HCT116 (cell line): ENCODE measurements at regions not wholly inside any gene's neighbourhood (a gene's known extent, or its start where the extent isn't known, plus 50 kb on each side); places are given as distances from the start of the nearest gene placed in this dataset.

ENCODE experiments used
- ATAC-seq: fragments of 200-7000 bp; cut with Tn5 transposase; 2 replicates; pipeline ENCODE4 v1.9.1; 2020; ENCODE audit warnings: mild to moderate bottlenecking, moderate library complexity
- BruUV-seq: library from RNA; stranded (reverse); fragments of 400-500 nt; replicated peaks from 2 replicates; lab custom pipeline; 2021; lab: Mats Ljungman, UMichigan
- CTCF ChIA-PET: fragments of 300-600 bp; sonication (Branson Sonifier 250); formaldehyde crosslinking; loops from one replicate; lab custom pipeline; 2021; ENCODE audit warnings: antibody characterized with exemption; lab: Charles Lee
- POLR2A ChIA-PET: fragments of 300-600, 350-600 bp; sonication (Branson Sonifier 250); formaldehyde crosslinking; loops from one replicate; lab custom pipeline; 2021; ENCODE audit warnings: antibody characterized with exemption; lab: Charles Lee
- RAD21 ChIA-PET, 2 experiments: fragments of 300-600 bp; sonication (Branson Sonifier 250); formaldehyde crosslinking; loops; one replicate each; lab custom pipeline; 2023; ENCODE audit warnings: low total read pairs in 2 of 2; ENCODE audit not compliant: uncharacterized antibody in 2 of 2, unreplicated experiment in 2 of 2, low non-redundant PET in 1 of 2; lab: Charles Lee
- DNase-seq: peaks from one replicate; pipeline ENCODE4 v3.0.0-alpha.2; 2010; ENCODE audit warnings: low read depth, low spot score
- H2AFZ ChIP-seq: fragments of 200-600 bp; shearing (Covaris generic), sonication (generic); 2 replicates; pipeline ENCODE4 v1.6.1; 2017; ENCODE audit warnings: low read depth, mixed run types, mixed read lengths, antibody characterized with exemption, low read length; ENCODE audit not compliant: poor library complexity, severe bottlenecking
- H3K27ac ChIP-seq: 2 replicates; pipeline ENCODE4 v1.5.1; 2012; ENCODE audit warnings: low read depth, low read length
- H3K27me3 ChIP-seq: fragments of 200-600 bp; sonication (generic); 2 replicates; pipeline ENCODE4 v1.6.1; 2016; ENCODE audit warnings: mixed run types, low read length, mixed read lengths; ENCODE audit not compliant: insufficient read depth
- H3K36me3 ChIP-seq, 2 experiments: fragments of 200-500 bp in 1 of 2; fragments of 200-600 bp in 1 of 2; sonication (Bioruptor generic) in 1 of 2; sonication (generic) in 1 of 2; 2 replicates each; pipeline versions ENCODE4 v1.5.1 to v1.6.1; 2014 to 2016; ENCODE audit warnings: low read length in 2 of 2, inconsistent platforms in 1 of 2, mixed read lengths in 1 of 2, mixed run types in 1 of 2; ENCODE audit not compliant: insufficient read depth in 2 of 2, control insufficient read depth in 1 of 2
- H3K4me1 ChIP-seq, 2 experiments: fragments of 200-600 bp in 1 of 2; sonication (generic) in 1 of 2; 2 replicates each; pipeline versions ENCODE4 v1.5.1 to v1.6.1; 2012 to 2017; ENCODE audit warnings: low read length in 2 of 2, inconsistent platforms in 1 of 2, mild to moderate bottlenecking in 1 of 2, mixed read lengths in 1 of 2, mixed run types in 1 of 2, moderate library complexity in 1 of 2; ENCODE audit not compliant: insufficient read depth in 2 of 2, control insufficient read depth in 1 of 2
- H3K4me2 ChIP-seq: fragments of 200-600 bp; sonication (generic); 2 replicates; pipeline ENCODE4 v1.6.1; 2017; ENCODE audit warnings: mixed run types, low read length, mixed read lengths
- H3K4me3 ChIP-seq, 2 experiments: fragments of 200-600 bp in 1 of 2; sonication (generic) in 1 of 2; replicated peaks in 1 of 2; 2 replicates each; pipeline ENCODE4 v1.5.1; 2011 to 2016; ENCODE audit warnings: low read length in 2 of 2, control low read depth in 1 of 2, low read depth in 1 of 2, mild to moderate bottlenecking in 1 of 2, mixed read lengths in 1 of 2, mixed run types in 1 of 2
- H3K79me2 ChIP-seq: fragments of 200-600 bp; sonication (generic); 2 replicates; pipeline ENCODE4 v1.6.1; 2017; ENCODE audit warnings: mild to moderate bottlenecking, mixed run types, low read length, moderate library complexity, mixed read lengths; ENCODE audit not compliant: insufficient read depth
- H3K9ac ChIP-seq: fragments of 200-600 bp; sonication (generic); 2 replicates; pipeline ENCODE4 v1.6.1; 2016; ENCODE audit warnings: low read length, mixed read lengths
- H3K9me2 ChIP-seq: fragments of 200-600 bp; sonication (generic), shearing (Covaris generic); 2 replicates; pipeline ENCODE4 v1.6.1; 2017; ENCODE audit warnings: mixed run types, mild to moderate bottlenecking, moderate library complexity; ENCODE audit not compliant: insufficient read depth
- H3K9me3 ChIP-seq, 2 experiments: fragments of 200-500 bp in 1 of 2; fragments of 200-600 bp in 1 of 2; sonication (Bioruptor generic) in 1 of 2; sonication (generic) in 1 of 2; 2 replicates each; pipeline ENCODE4 v1.6.1; 2014 to 2017; ENCODE audit warnings: low read length in 2 of 2, mixed read lengths in 2 of 2, inconsistent platforms in 1 of 2, low read depth in 1 of 2, mild to moderate bottlenecking in 1 of 2, mixed run types in 1 of 2, moderate library complexity in 1 of 2; ENCODE audit not compliant: control insufficient read depth in 1 of 2, insufficient read depth in 1 of 2
- H4K20me1 ChIP-seq: fragments of 200-600 bp; sonication (generic), shearing (Covaris generic); 2 replicates; pipeline ENCODE4 v1.6.1; 2017; ENCODE audit warnings: mixed run types, mild to moderate bottlenecking, moderate library complexity; ENCODE audit not compliant: insufficient read depth
- EGR1 ChIP-seq: IDR thresholded peaks from 2 replicates; pipeline ENCODE4 v1.6.1; 2012; ENCODE audit warnings: low read depth
- EZH2phosphoT487 ChIP-seq: fragments of 200-600 bp; IDR thresholded peaks from 2 replicates; pipeline ENCODE4 v1.6.1; 2018; ENCODE audit warnings: antibody characterized with exemption, borderline replicate concordance
- POLR2A ChIP-seq: IDR thresholded peaks from 2 replicates; pipeline ENCODE4 v1.7.0; 2011; ENCODE audit warnings: borderline replicate concordance; ENCODE audit not compliant: insufficient read depth, insufficient read length; ENCODE audit errors: extremely low read depth
- SIN3A ChIP-seq: IDR thresholded peaks from 2 replicates; pipeline ENCODE4 v1.6.1; 2012; ENCODE audit warnings: low read depth
- SRF ChIP-seq: IDR thresholded peaks from 2 replicates; pipeline ENCODE4 v1.6.1; 2012; ENCODE audit warnings: low read depth
- YY1 ChIP-seq: IDR thresholded peaks from 2 replicates; pipeline ENCODE4 v1.6.1; 2011; ENCODE audit warnings: low read length, low read depth, moderate library complexity, mild to moderate bottlenecking; ENCODE audit not compliant: insufficient replicate concordance; ENCODE audit errors: extremely low read depth
- intact Hi-C: fragments of 100-400 bp; cut with micrococcal nuclease; formaldehyde crosslinking; loops from 2 replicates; pipeline ENCODE4 v1.10.0; 2022
- TF ChIP-seq, protein P1 (sequence below): IDR thresholded peaks from 2 replicates; pipeline ENCODE4 v1.6.1; 2011; ENCODE audit warnings: mild to moderate bottlenecking, low read length, moderate library complexity; ENCODE audit not compliant: insufficient replicate concordance; ENCODE audit errors: extremely low read depth
- TF ChIP-seq, protein P2 (sequence below): IDR thresholded peaks from 2 replicates; pipeline ENCODE4 v1.6.1; 2012
- TF ChIP-seq, protein P3 (sequence below): IDR thresholded peaks from 2 replicates; pipeline ENCODE4 v1.6.1; 2012; ENCODE audit warnings: low read depth
- TF ChIP-seq, protein P4 (sequence below): IDR thresholded peaks from 2 replicates; pipeline ENCODE4 v1.6.1; 2012

DNA sequence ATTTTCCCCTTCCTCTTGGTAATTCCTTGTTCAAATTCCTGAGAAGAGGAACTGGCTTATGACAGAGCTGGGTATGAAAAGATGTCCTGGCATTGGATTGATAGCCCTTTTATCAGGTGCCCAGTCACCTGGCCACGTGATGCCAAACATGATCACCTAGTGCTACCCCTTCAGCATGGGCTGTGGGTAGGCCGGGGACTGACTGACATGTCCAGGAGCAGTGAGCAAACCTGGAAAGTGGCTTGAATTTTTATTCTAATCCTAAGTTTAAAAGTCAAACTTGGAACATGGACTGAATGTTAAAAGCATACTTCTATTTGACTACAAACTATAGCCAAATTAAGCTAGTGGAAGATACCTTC lies 99.7 kb upstream of the CXCL13 start:
- Histone ChIP-seq H3K79me2 (no peaks in the 10 kb centered on the region), H3K4me2 (no peak overlapping the region), H3K36me3 (no peaks in the 10 kb centered on the region), H4K20me1 (no peaks in the 10 kb centered on the region), H3K9me3 (no peaks in the 10 kb centered on the region), H3K9me2 (no peaks in the 10 kb centered on the region), H3K27me3 (0 out of 2 replicates have a peak, but pooled peaks cover 7% of the 10 kb centered on the region), H3K4me1 (no peaks in the 10 kb centered on the region), H2AFZ (no peak overlapping the region), H3K4me3 (no peak overlapping the region), H3K9ac (no peak overlapping the region), H3K27ac (no peak overlapping the region)
- POLR2A ChIA-PET, result no interaction called here
- RAD21 ChIA-PET, result no interaction called here
- DNase-seq (no peak), ATAC-seq (no peak)
- no TSS peak for BruUV-seq
- CTCF ChIA-PET, result no interaction called here
- no peak for TF ChIP-seq SIN3A
- TF ChIP-seq EZH2phosphoT487, result no peak
- no peak for TF ChIP-seq EGR1
- TF ChIP-seq YY1, result no peak
- TF ChIP-seq, protein P1, sequence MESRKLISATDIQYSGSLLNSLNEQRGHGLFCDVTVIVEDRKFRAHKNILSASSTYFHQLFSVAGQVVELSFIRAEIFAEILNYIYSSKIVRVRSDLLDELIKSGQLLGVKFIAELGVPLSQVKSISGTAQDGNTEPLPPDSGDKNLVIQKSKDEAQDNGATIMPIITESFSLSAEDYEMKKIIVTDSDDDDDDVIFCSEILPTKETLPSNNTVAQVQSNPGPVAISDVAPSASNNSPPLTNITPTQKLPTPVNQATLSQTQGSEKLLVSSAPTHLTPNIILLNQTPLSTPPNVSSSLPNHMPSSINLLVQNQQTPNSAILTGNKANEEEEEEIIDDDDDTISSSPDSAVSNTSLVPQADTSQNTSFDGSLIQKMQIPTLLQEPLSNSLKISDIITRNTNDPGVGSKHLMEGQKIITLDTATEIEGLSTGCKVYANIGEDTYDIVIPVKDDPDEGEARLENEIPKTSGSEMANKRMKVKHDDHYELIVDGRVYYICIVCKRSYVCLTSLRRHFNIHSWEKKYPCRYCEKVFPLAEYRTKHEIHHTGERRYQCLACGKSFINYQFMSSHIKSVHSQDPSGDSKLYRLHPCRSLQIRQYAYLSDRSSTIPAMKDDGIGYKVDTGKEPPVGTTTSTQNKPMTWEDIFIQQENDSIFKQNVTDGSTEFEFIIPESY, result no peak
- no peak for TF ChIP-seq POLR2A
- TF ChIP-seq, protein P2, sequence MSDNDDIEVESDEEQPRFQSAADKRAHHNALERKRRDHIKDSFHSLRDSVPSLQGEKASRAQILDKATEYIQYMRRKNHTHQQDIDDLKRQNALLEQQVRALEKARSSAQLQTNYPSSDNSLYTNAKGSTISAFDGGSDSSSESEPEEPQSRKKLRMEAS, result no peak
- TF ChIP-seq SRF, result no peak
- TF ChIP-seq, protein P3, sequence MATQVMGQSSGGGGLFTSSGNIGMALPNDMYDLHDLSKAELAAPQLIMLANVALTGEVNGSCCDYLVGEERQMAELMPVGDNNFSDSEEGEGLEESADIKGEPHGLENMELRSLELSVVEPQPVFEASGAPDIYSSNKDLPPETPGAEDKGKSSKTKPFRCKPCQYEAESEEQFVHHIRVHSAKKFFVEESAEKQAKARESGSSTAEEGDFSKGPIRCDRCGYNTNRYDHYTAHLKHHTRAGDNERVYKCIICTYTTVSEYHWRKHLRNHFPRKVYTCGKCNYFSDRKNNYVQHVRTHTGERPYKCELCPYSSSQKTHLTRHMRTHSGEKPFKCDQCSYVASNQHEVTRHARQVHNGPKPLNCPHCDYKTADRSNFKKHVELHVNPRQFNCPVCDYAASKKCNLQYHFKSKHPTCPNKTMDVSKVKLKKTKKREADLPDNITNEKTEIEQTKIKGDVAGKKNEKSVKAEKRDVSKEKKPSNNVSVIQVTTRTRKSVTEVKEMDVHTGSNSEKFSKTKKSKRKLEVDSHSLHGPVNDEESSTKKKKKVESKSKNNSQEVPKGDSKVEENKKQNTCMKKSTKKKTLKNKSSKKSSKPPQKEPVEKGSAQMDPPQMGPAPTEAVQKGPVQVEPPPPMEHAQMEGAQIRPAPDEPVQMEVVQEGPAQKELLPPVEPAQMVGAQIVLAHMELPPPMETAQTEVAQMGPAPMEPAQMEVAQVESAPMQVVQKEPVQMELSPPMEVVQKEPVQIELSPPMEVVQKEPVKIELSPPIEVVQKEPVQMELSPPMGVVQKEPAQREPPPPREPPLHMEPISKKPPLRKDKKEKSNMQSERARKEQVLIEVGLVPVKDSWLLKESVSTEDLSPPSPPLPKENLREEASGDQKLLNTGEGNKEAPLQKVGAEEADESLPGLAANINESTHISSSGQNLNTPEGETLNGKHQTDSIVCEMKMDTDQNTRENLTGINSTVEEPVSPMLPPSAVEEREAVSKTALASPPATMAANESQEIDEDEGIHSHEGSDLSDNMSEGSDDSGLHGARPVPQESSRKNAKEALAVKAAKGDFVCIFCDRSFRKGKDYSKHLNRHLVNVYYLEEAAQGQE, result no peak
- TF ChIP-seq, protein P4, sequence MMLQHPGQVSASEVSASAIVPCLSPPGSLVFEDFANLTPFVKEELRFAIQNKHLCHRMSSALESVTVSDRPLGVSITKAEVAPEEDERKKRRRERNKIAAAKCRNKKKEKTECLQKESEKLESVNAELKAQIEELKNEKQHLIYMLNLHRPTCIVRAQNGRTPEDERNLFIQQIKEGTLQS, result no peak
- intact Hi-C loops, result loop anchor here (2.0 kb wide), 1 partner anchor 13 kb away; no protein-coding TSS in a partner anchor
